Mucosa of stomach (tissue), 1 donor: ENCODE measurements at regions not wholly inside any gene's neighbourhood (a gene's known extent, or its start where the extent isn't known, plus 50 kb on each side); places are given as distances from the start of the nearest gene placed in this dataset.

ENCODE experiments used
- H3K27me3 ChIP-seq: one replicate; pipeline ENCODE4 v1.7.0; 2013; ENCODE audit warnings: mild to moderate bottlenecking, low read length; ENCODE audit not compliant: control insufficient read depth, insufficient read depth
- H3K36me3 ChIP-seq: one replicate; pipeline ENCODE4 v1.7.0; 2013; ENCODE audit warnings: low read length; ENCODE audit not compliant: control insufficient read depth, insufficient read depth
- H3K4me1 ChIP-seq: one replicate; pipeline ENCODE4 v1.7.0; 2013; ENCODE audit warnings: mild to moderate bottlenecking, low read length; ENCODE audit not compliant: control insufficient read depth, insufficient read depth
- H3K4me3 ChIP-seq: one replicate; pipeline ENCODE4 v1.7.0; 2013; ENCODE audit warnings: low read length
- H3K9ac ChIP-seq: one replicate; pipeline ENCODE4 v1.7.0; 2013; ENCODE audit warnings: mild to moderate bottlenecking, low read length, moderate library complexity
- H3K9me3 ChIP-seq: one replicate; pipeline ENCODE4 v1.7.0; 2013; ENCODE audit warnings: mild to moderate bottlenecking, low read length, moderate library complexity; ENCODE audit not compliant: control insufficient read depth
- donor health status: Pancreatic carcinoma.

- no peak overlapping the region for H3K4me3 ChIP-seq
- no peaks in the 10 kb centered on the region for H3K36me3 ChIP-seq
- H3K9ac ChIP-seq = no peak overlapping the region
- H3K4me1 ChIP-seq = peaks cover 9% of the 10 kb centered on the region
- H3K27me3 ChIP-seq = no peaks in the 10 kb centered on the region
- H3K9me3 ChIP-seq = no peaks in the 10 kb centered on the region
Measured at GRCh38 chr5:40381676-40382363, 297.9 kb upstream of the PTGER4 start.

GRCh38 chr5:40381016-40381415, 298.7 kb upstream of the PTGER4 start:
- H3K36me3 ChIP-seq = no peaks in the 10 kb centered on the region
- H3K4me1 ChIP-seq = peaks cover 9% of the 10 kb centered on the region
- H3K9ac ChIP-seq = no peak overlapping the region
- H3K27me3 ChIP-seq = no peaks in the 10 kb centered on the region
- no peak overlapping the region for H3K4me3 ChIP-seq
- no peaks in the 10 kb centered on the region for H3K9me3 ChIP-seq

- Histone ChIP-seq H3K4me3 (no peak overlapping the region), H3K9me3 (no peaks in the 10 kb centered on the region), H3K4me1 (peaks cover 5% of the 10 kb centered on the region), H3K27me3 (no peaks in the 10 kb centered on the region), H3K36me3 (no peaks in the 10 kb centered on the region), H3K9ac (no peak overlapping the region)
Measured at GRCh38 chr5:40378396-40379177, 301.1 kb upstream of the PTGER4 start.

- H3K27me3 ChIP-seq = no peaks in the 10 kb centered on the region
- no peak overlapping the region for H3K4me3 ChIP-seq
- no peaks in the 10 kb centered on the region for H3K9me3 ChIP-seq
- no peak overlapping the region for H3K9ac ChIP-seq
- no peaks in the 10 kb centered on the region for H3K4me1 ChIP-seq
- no peaks in the 10 kb centered on the region for H3K36me3 ChIP-seq
Measured at GRCh38 chr5:40376566-40376965, 303.1 kb upstream of the PTGER4 start.

- H3K9ac ChIP-seq = no peak overlapping the region
Measured at GRCh38 chr5:40374853-40375252, 304.9 kb upstream of the PTGER4 start.

GRCh38 chr5:40368200-40368599, 311.5 kb upstream of the PTGER4 start:
- H3K4me3 ChIP-seq = no peak overlapping the region
- no peaks in the 10 kb centered on the region for H3K9me3 ChIP-seq
- H3K27me3 ChIP-seq = no peaks in the 10 kb centered on the region
- no peaks in the 10 kb centered on the region for H3K36me3 ChIP-seq
- no peaks in the 10 kb centered on the region for H3K4me1 ChIP-seq
- no peak overlapping the region for H3K9ac ChIP-seq

More at GRCh38 chr5:40374853-40375252, 304.9 kb upstream of the PTGER4 start:
- H3K4me1 ChIP-seq = no peaks in the 10 kb centered on the region
- no peaks in the 10 kb centered on the region for H3K36me3 ChIP-seq
- no peaks in the 10 kb centered on the region for H3K27me3 ChIP-seq
- no peaks in the 10 kb centered on the region for H3K9me3 ChIP-seq
- no peak overlapping the region for H3K4me3 ChIP-seq

- Histone ChIP-seq H3K9ac (no peak overlapping the region), H3K27me3 (no peaks in the 10 kb centered on the region), H3K4me3 (no peak overlapping the region), H3K36me3 (no peaks in the 10 kb centered on the region), H3K9me3 (no peaks in the 10 kb centered on the region), H3K4me1 (no peaks in the 10 kb centered on the region)
Measured at GRCh38 chr5:40367255-40367654, 312.5 kb upstream of the PTGER4 start.

GRCh38 chr5:40365342-40366330, 314.1 kb upstream of the PTGER4 start:
- Histone ChIP-seq H3K36me3 (no peaks in the 10 kb centered on the region), H3K4me3 (no peak overlapping the region), H3K4me1 (no peaks in the 10 kb centered on the region), H3K9me3 (no peaks in the 10 kb centered on the region), H3K9ac (no peak overlapping the region), H3K27me3 (no peaks in the 10 kb centered on the region)

GRCh38 chr5:40364441-40364840, 315.3 kb upstream of the PTGER4 start:
- Histone ChIP-seq H3K36me3 (no peaks in the 10 kb centered on the region), H3K9me3 (no peaks in the 10 kb centered on the region), H3K27me3 (no peaks in the 10 kb centered on the region), H3K4me1 (no peaks in the 10 kb centered on the region), H3K4me3 (no peak overlapping the region), H3K9ac (no peak overlapping the region)

- Histone ChIP-seq H3K9ac (no peak overlapping the region), H3K27me3 (no peaks in the 10 kb centered on the region), H3K4me1 (no peaks in the 10 kb centered on the region), H3K4me3 (no peak overlapping the region), H3K9me3 (no peaks in the 10 kb centered on the region), H3K36me3 (no peaks in the 10 kb centered on the region)
Measured at GRCh38 chr5:40361378-40361777, 318.3 kb upstream of the PTGER4 start.

GRCh38 chr5:40360685-40361084, 319.0 kb upstream of the PTGER4 start:
- no peaks in the 10 kb centered on the region for H3K4me1 ChIP-seq
- no peaks in the 10 kb centered on the region for H3K36me3 ChIP-seq
- no peaks in the 10 kb centered on the region for H3K27me3 ChIP-seq
- no peak overlapping the region for H3K9ac ChIP-seq
- no peaks in the 10 kb centered on the region for H3K9me3 ChIP-seq
- H3K4me3 ChIP-seq = no peak overlapping the region

GRCh38 chr5:40359832-40360231, 319.9 kb upstream of the PTGER4 start:
- no peaks in the 10 kb centered on the region for H3K27me3 ChIP-seq
- H3K36me3 ChIP-seq = no peaks in the 10 kb centered on the region
- H3K4me1 ChIP-seq = no peaks in the 10 kb centered on the region
- no peaks in the 10 kb centered on the region for H3K9me3 ChIP-seq
- no peak overlapping the region for H3K9ac ChIP-seq
- no peak overlapping the region for H3K4me3 ChIP-seq
